A204.1 (cell line): ENCODE measurements at regions not wholly inside any gene's neighbourhood (a gene's known extent, or its start where the extent isn't known, plus 50 kb on each side); places are given as distances from the start of the nearest gene placed in this dataset.
A peak's percentile ranks its signal among the peaks of the same experiment; 100 is the strongest.

Experiments used
- FAIRE-seq: peaks from 2 replicates; lab custom pipeline; 2012; peaks lifted over from hg19 to GRCh38; lab: Jason Lieb, UNC

DNA sequence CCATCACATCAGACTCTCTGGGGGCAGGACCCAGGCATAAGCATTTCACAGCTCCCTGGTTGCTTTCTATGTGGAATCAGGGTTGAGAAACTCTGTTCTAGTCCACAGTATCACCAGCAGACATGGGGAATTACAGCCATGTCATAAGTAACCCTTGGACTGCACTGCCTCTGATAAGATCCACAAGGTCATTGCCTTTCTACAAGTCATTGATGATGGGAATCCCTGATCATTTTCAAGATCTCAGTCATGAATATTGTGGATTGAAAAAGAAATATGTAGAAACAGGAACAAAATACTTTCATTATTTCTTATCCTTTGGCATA lies 304.1 kb downstream of the KLF6 start:
- no peak for FAIRE-seq

DNA sequence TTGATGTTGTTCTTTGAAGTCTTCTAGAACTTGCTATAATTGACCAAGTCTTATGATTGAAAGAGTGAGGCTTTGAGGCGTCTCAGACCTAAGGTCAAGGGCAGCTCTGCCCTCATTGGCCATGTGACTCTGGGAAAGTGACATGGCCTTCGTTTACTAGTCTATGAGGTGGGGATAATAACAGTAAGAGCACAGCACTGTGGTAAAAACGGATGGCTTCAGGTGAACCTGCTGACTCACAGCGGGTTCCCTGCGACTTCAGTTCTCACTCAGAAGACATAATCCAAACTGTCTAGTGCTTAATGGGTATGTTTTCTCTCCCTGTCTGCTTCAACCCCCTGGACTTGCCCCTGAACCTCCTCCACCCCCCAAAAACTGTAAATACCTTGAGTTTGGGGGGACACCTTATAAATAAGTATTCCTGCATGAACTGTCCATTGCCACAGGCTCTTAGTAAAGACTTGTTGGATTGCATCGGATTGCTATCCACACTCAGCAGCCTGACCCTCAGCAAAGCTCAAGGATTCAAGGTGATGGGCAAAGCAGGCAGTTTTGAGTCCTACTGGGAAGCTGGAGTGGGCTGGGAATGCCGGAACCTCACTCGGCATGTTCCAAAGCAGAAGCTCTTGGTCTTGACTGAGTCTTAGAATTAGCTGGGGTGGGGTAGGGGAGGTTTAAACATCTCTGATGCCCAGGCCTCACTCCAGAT lies 304.6 kb downstream of the KLF6 start:
- FAIRE-seq, result no peak

- no peak for FAIRE-seq
Measured at GRCh38 chr10:3478632-3479240, 306.2 kb upstream of the PITRM1 start.

DNA sequence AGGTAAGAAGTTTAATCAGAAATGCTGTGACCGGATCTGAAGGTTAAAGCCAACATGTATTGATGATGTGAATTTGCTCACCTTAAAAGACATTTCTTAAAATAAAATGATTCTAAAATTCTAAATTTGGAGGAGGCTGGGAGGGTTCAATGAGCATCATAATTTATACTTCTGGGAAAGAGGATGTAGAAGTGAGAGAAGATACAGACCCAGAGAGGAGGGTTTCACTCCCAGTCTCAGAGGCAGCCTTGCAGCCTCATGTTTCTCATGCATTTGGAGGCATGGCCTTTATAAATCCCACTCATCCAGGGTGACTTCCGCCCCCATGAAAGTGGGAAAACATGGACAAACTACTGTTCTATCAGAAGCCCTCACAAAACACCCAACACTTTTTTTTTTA lies 305.6 kb upstream of the PITRM1 start:
- no peak for FAIRE-seq

DNA sequence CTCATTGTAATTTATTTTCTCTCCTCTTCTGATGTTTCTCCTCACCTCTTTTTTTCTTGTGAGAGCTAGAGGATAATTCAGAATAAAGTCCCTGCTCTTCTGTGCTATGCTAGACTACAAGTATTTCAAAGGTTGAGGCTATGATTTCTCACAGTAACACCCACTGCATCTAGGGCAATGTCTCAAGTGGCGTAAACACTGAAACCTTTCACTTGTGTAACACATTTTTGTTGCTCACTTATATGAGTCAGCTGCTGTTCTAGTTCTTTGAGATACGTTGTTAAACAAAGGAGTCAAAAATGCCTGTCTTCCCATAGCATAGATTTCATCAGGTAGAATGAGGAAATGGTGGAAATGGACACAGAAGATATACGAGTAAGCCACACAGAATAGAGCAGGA lies 305.1 kb upstream of the PITRM1 start:
- no peak for FAIRE-seq

DNA sequence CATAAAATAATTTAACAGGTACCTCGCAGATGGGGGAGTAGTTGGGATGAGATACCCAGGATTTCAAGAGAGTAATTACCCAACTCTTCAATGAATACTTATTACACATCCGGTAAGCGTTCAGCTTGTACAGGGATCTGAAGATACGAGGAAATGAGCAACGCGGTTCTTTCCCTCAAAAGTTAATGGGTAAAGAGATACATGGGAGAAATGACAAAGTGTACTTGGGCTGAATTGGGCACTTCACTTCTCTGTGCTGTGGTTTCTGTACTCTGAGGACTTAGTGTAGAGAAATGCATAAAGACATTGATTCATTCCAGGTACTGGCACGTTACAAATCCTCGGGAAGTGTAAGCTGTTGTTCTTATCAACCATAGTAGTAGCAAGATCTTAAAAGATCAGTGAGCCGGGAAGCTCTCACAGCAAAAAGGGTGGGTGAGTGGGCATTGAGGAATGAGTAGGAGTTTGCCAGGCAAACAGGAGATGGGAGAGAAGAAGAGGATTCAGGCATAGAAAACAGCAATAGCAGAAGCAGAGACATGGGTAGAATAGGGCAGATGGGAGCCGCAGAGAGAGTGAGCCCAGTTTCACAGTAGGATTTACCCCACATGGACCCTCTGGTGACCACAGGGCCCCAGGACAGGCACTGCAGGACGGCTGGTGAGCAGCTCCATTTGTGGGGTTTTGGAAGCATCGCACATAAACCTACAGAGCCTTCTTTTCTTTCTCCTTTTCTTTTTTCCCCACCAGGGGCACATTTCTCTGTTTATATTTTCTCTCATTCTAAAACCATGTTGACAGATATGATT lies 304.3 kb upstream of the PITRM1 start:
- FAIRE-seq, result peak; percentile 30

DNA sequence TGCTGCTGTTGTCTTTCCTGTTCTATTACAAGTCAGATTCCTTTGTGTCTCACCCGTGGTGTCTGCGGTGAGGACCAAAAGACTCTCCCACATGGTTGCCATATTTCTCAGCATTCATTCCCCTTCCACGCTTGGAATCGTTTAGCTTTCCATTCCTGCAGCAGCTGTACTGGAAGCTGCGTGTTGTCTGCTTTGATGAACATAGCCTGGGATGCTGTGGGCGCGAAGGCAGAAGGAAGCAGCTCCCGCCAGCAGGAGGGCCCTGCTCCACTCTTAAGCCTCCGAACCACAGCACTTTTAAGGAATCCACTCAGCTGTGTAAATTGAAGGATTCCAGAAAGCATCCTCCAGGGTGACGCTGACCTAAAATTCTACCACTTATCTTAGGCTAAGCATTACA lies 303.6 kb upstream of the PITRM1 start:
- FAIRE-seq, result no peak

DNA sequence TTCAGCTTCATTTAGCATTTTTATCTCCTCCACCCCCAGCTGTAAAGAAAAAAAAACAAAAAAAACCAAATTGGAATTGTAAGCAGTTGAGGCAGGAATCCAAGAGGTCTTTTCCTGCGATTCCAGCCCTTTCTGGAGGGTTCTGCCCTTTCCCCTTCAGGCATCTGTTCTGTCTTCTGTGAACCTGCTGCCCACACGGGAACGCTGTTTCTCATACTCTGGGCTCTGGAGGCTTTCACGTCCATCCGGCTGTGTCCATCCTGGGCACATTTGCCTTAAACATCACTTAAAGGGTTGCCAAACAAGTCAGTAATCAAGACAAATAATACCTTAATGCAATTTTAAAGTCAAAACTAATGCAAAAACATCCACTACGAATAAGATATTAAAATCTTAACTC lies 302.8 kb upstream of the PITRM1 start:
- peak; percentile 89 for FAIRE-seq

GRCh38 chr10:3474266-3474665 lies 301.7 kb upstream of the PITRM1 start:
- no peak for FAIRE-seq

GRCh38 chr10:3473271-3473670 lies 300.7 kb upstream of the PITRM1 start:
- FAIRE-seq, result no peak

DNA sequence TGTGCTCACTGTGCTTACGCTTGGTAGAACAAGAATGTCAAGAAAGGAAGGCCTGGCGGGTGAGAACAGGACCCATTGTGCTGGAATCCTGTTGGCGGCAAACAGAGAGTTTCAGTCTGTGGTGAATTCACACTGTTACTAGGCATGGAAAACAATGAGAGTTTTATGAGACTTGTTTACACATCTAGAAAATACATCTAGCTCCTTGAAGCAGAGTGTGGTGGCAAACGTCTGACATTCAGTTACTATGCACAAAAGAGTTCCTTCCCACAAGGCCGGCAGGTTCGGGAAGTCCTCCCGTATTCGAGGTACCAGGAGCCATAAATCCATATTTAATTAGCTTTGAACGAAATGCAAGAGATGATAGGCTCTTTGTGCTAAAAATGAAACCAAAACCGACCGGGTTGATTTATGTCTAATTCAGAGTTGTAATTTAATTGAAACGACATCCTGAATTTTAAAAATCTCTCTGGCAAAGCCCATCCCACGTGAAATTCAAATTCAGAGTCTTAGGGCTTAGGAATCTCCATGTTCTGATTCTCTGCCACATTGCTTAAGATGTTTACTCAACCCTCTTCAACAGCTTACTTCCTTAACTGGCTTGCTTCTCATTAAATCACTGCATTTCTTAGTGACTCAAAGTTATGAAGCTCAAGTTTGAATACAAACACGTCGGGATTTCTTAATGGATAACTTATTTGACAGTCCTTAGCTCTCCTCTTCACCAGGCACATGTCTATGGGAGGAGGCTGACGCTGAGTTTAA lies 299.9 kb upstream of the PITRM1 start:
- FAIRE-seq, result peak; percentile 96

DNA sequence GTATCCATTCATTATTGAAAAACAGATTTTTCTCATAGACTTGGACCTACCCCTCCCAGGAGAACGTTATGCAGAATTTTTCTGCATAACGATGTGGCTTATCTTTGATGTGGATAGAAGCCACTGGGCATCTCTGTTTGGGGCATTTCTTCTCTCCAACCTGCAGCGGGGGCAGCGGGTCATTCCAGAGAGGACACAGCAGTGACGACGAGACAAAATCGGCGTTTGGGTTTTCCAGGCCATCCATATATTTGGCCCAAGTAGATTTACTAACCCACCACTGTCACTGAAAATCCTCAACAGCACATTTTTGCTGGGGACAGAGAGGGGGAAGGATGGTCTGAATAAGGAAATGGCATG lies 299.3 kb upstream of the PITRM1 start:
- peak; percentile 14 for FAIRE-seq

- peak; percentile 90 for FAIRE-seq
Measured at GRCh38 chr10:3471472-3471871, 298.9 kb upstream of the PITRM1 start.

- FAIRE-seq, result no peak
Measured at GRCh38 chr10:3470191-3470590, 297.6 kb upstream of the PITRM1 start.

DNA sequence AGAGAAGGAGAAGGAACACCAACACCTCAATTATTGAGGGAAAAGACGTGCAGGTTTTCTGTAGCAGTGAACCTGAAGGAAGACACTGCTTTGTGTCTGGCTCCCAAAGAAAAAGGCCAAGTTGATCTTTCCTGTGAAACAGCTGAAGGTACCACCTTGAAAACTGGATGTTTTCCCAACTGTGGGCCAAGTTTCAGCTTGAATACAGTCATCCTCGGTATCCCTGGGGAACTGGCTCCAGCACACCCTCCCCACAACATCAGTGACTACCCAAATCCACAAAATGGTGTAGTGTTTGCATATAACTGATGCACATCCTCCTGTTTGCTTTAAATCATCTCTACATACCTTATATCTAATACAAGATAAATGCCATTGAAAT lies 297.0 kb upstream of the PITRM1 start:
- no peak for FAIRE-seq

DNA sequence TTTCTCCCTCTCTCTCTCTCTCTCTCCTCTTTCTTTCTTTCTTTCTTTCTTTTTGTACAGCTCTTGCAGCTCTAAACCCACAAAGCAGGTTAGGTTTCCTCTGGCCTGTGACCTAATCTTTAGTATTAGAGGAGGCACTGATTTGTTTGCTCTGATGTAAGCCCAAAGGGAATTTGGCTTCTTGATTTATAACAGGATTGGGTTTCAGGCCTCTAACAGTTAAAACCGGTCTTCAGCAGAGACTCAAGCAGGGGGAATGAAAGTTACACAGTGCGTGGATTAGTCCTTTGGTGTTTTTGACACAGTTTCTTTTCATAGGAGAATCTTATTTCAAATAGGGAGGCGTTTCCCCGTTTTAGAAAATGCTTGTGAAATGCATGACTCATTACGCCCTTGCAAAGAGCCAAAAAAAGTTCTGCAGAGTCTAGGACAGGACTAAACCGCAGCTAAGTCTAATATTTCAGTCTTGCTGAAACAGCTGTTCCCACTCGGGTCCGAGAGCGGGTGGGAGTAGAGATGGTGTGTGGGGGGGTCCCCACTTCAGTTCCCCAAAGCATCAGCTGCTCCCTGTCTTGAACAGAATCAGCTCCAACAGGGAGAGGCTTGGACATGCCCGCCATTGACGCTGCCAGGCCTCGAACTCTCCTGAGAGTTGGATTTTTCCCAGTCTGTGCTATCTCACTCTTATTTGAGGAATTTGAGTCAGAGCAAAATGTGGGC lies 296.5 kb upstream of the PITRM1 start:
- peak; percentile 96 for FAIRE-seq

DNA sequence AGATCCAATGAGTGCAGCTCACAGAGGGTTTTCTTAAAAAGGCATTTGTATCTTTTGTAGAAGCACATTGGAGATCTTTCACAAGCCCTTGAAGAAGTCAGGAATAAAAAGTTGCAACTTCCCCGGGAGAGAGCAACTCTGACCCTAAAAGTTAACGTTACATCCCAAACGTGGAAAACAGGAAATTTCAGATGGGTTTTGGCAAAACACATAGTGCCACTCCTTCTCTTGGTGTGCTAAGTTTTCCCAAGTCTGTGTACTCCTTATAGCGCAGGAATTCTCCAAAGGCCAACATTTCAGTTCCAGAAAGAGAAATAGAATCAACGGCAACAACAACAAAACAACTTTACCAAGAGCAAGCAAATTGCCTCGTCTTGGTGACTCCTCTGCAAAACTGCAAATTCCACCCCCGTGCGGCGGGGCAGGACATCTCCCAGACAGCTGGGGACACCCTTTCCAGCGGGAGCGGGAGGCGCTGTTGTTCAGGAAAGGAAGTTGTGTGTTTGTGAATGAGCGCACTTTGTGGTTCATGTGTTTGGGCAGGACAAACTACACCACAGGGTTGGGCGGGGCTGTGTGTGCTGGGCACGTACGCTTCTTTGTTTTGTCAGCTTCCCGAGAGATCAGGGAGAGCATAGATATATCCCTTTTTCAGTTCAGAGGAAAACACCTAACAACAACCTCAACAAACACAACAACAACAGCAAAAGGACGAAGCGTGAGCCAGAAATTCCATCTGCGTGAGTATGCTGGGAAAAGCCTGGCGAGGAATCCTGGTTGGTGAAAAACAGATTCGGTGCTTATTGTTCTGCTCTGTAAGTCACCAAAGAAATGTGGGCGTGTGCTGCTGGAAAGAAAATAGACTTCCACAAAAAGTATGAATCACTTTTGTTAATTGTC lies 294.7 kb upstream of the PITRM1 start:
- FAIRE-seq, result no peak

DNA sequence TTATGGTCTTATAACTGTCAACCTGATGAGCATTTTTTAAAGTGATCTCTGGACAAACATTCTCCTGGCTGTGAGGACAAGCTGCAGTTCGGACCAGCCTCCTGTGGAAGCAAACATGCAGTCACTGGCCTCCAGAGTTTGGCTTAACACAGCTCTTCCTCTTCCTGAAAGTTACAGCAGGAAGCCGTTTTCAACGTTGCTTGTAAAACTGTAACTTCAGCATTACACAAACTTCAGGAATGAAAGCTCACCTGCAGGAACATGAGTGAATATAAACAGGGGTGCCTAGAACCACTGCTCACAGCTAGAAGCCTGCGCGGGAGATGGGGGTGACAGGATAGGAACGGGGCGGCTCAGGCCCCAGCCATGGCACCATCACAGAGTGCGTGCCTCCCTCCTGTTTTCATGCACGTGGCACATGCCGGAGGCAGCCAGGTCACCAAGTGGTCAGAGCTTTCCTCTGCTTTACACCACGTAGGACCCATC lies 292.9 kb upstream of the PITRM1 start:
- no peak for FAIRE-seq

GRCh38 chr10:3464760-3465405 lies 292.3 kb upstream of the PITRM1 start:
- FAIRE-seq, result no peak

- no peak for FAIRE-seq
Measured at GRCh38 chr10:3460420-3461128, 288.0 kb upstream of the PITRM1 start.
